ENCODE measurements at regions not wholly inside any gene's neighbourhood (a gene's known extent, or its start where the extent isn't known, plus 50 kb on each side); places are given as distances from the start of the nearest gene placed in this dataset.

GRCh38 chr11:70709596-70709995 is 311.3 kb downstream of the CTTN start:
- Histone ChIP-seq H3K9me3 (ENCODE audit: control insufficient read depth, insufficient read depth, low read depth, low read length) (peaks cover 8% of the 10 kb centered on the region), H3K27me3 (ENCODE audit: control insufficient read depth, insufficient read depth, low read length) (no peaks in the 10 kb centered on the region), H3K36me3 (ENCODE audit: control insufficient read depth, insufficient read depth, low read length) (no peaks in the 10 kb centered on the region), H3K4me3 (ENCODE audit: low read depth, low read length) (no peak overlapping the region), H3K9ac (ENCODE audit: low read length) (no peak overlapping the region), H3K4me1 (ENCODE audit: control insufficient read depth, insufficient read depth, low read length) (peaks cover 42% of the 10 kb centered on the region), H3K27ac (ENCODE audit: low read depth, low read length) (no peak overlapping the region)

- no peak overlapping the region for H3K4me3 ChIP-seq (ENCODE audit: low read depth, low read length)
- H3K36me3 ChIP-seq (ENCODE audit: control insufficient read depth, insufficient read depth, low read length) = no peaks in the 10 kb centered on the region
- no peaks in the 10 kb centered on the region for H3K27me3 ChIP-seq (ENCODE audit: control insufficient read depth, insufficient read depth, low read length)
- no peak overlapping the region for H3K9ac ChIP-seq (ENCODE audit: low read length)
- peaks cover 42% of the 10 kb centered on the region for H3K4me1 ChIP-seq (ENCODE audit: control insufficient read depth, insufficient read depth, low read length)
- H3K9me3 ChIP-seq (ENCODE audit: control insufficient read depth, insufficient read depth, low read depth, low read length) = peaks cover 4% of the 10 kb centered on the region
- no peak overlapping the region for H3K27ac ChIP-seq (ENCODE audit: low read depth, low read length)
Measured at GRCh38 chr11:70710192-70710591, 311.9 kb downstream of the CTTN start.

- Histone ChIP-seq H3K4me1 (ENCODE audit: control insufficient read depth, insufficient read depth, low read length) (peaks cover 46% of the 10 kb centered on the region), H3K4me3 (ENCODE audit: low read depth, low read length) (no peak overlapping the region), H3K36me3 (ENCODE audit: control insufficient read depth, insufficient read depth, low read length) (no peaks in the 10 kb centered on the region), H3K9me3 (ENCODE audit: control insufficient read depth, insufficient read depth, low read depth, low read length) (no peaks in the 10 kb centered on the region), H3K27ac (ENCODE audit: low read depth, low read length) (no peak overlapping the region), H3K27me3 (ENCODE audit: control insufficient read depth, insufficient read depth, low read length) (no peaks in the 10 kb centered on the region), H3K9ac (ENCODE audit: low read length) (no peak overlapping the region)
Measured at GRCh38 chr11:70710601-70711000, 312.3 kb downstream of the CTTN start.

- no peak overlapping the region for H3K9ac ChIP-seq (ENCODE audit: low read length)
- no peaks in the 10 kb centered on the region for H3K27me3 ChIP-seq (ENCODE audit: control insufficient read depth, insufficient read depth, low read length)
- no peaks in the 10 kb centered on the region for H3K9me3 ChIP-seq (ENCODE audit: control insufficient read depth, insufficient read depth, low read depth, low read length)
- peaks cover 47% of the 10 kb centered on the region for H3K4me1 ChIP-seq (ENCODE audit: control insufficient read depth, insufficient read depth, low read length)
- H3K27ac ChIP-seq (ENCODE audit: low read depth, low read length) = no peak overlapping the region
- H3K4me3 ChIP-seq (ENCODE audit: low read depth, low read length) = no peak overlapping the region
- H3K36me3 ChIP-seq (ENCODE audit: control insufficient read depth, insufficient read depth, low read length) = no peaks in the 10 kb centered on the region
Measured at GRCh38 chr11:70711095-70711910, 313.0 kb downstream of the CTTN start.

- no peaks in the 10 kb centered on the region for H3K9me3 ChIP-seq (ENCODE audit: control insufficient read depth, insufficient read depth, low read depth, low read length)
- H3K4me1 ChIP-seq (ENCODE audit: control insufficient read depth, insufficient read depth, low read length) = peaks cover 47% of the 10 kb centered on the region
- H3K9ac ChIP-seq (ENCODE audit: low read length) = no peak overlapping the region
- no peak overlapping the region for H3K4me3 ChIP-seq (ENCODE audit: low read depth, low read length)
- H3K27me3 ChIP-seq (ENCODE audit: control insufficient read depth, insufficient read depth, low read length) = no peaks in the 10 kb centered on the region
- H3K27ac ChIP-seq (ENCODE audit: low read depth, low read length) = no peak overlapping the region
- no peaks in the 10 kb centered on the region for H3K36me3 ChIP-seq (ENCODE audit: control insufficient read depth, insufficient read depth, low read length)
Measured at GRCh38 chr11:70711911-70712185, 313.5 kb downstream of the CTTN start.

- H3K27ac ChIP-seq (ENCODE audit: low read depth, low read length) = no peak overlapping the region
- no peaks in the 10 kb centered on the region for H3K27me3 ChIP-seq (ENCODE audit: control insufficient read depth, insufficient read depth, low read length)
- no peak overlapping the region; the same call in 1 of the 2 replicates for H3K4me3 ChIP-seq (ENCODE audit: low read depth, low read length)
- H3K36me3 ChIP-seq (ENCODE audit: control insufficient read depth, insufficient read depth, low read length) = no peaks in the 10 kb centered on the region
- H3K9ac ChIP-seq (ENCODE audit: low read length) = no peak overlapping the region
- H3K4me1 ChIP-seq (ENCODE audit: control insufficient read depth, insufficient read depth, low read length) = peaks cover 47% of the 10 kb centered on the region
- H3K9me3 ChIP-seq (ENCODE audit: control insufficient read depth, insufficient read depth, low read depth, low read length) = no peaks in the 10 kb centered on the region
Measured at GRCh38 chr11:70712471-70712870, 314.1 kb downstream of the CTTN start.

- Histone ChIP-seq H3K27ac (ENCODE audit: low read depth, low read length) (no peak overlapping the region), H3K27me3 (ENCODE audit: control insufficient read depth, insufficient read depth, low read length) (peaks cover 2% of the 10 kb centered on the region), H3K4me1 (ENCODE audit: control insufficient read depth, insufficient read depth, low read length) (peaks cover 50% of the 10 kb centered on the region), H3K36me3 (ENCODE audit: control insufficient read depth, insufficient read depth, low read length) (no peaks in the 10 kb centered on the region), H3K9me3 (ENCODE audit: control insufficient read depth, insufficient read depth, low read depth, low read length) (no peaks in the 10 kb centered on the region), H3K9ac (ENCODE audit: low read length) (no peak overlapping the region), H3K4me3 (ENCODE audit: low read depth, low read length) (no peak overlapping the region; the same call in 1 of the 2 replicates)
Measured at GRCh38 chr11:70713086-70713835, 314.9 kb downstream of the CTTN start.

- Histone ChIP-seq H3K27me3 (ENCODE audit: control insufficient read depth, insufficient read depth, low read length) (peaks cover 3% of the 10 kb centered on the region), H3K27ac (ENCODE audit: low read depth, low read length) (no peak overlapping the region), H3K4me1 (ENCODE audit: control insufficient read depth, insufficient read depth, low read length) (peaks cover 52% of the 10 kb centered on the region), H3K36me3 (ENCODE audit: control insufficient read depth, insufficient read depth, low read length) (no peaks in the 10 kb centered on the region), H3K4me3 (ENCODE audit: low read depth, low read length) (no peak overlapping the region), H3K9ac (ENCODE audit: low read length) (no peak overlapping the region), H3K9me3 (ENCODE audit: control insufficient read depth, insufficient read depth, low read depth, low read length) (no peaks in the 10 kb centered on the region)
Measured at GRCh38 chr11:70713988-70714665, 315.8 kb downstream of the CTTN start.

- peaks cover 47% of the 10 kb centered on the region for H3K4me1 ChIP-seq (ENCODE audit: control insufficient read depth, insufficient read depth, low read length)
- H3K36me3 ChIP-seq (ENCODE audit: control insufficient read depth, insufficient read depth, low read length) = no peaks in the 10 kb centered on the region
- no peak overlapping the region for H3K27ac ChIP-seq (ENCODE audit: low read depth, low read length)
- no peaks in the 10 kb centered on the region for H3K9me3 ChIP-seq (ENCODE audit: control insufficient read depth, insufficient read depth, low read depth, low read length)
- peaks cover 3% of the 10 kb centered on the region for H3K27me3 ChIP-seq (ENCODE audit: control insufficient read depth, insufficient read depth, low read length)
- H3K9ac ChIP-seq (ENCODE audit: low read length) = no peak overlapping the region
- no peak overlapping the region for H3K4me3 ChIP-seq (ENCODE audit: low read depth, low read length)
Measured at GRCh38 chr11:70715166-70715951, 317.0 kb downstream of the CTTN start.

GRCh38 chr11:70716216-70716615 is 317.9 kb downstream of the CTTN start:
- Histone ChIP-seq H3K9me3 (ENCODE audit: control insufficient read depth, insufficient read depth, low read depth, low read length) (no peaks in the 10 kb centered on the region), H3K27ac (ENCODE audit: low read depth, low read length) (no peak overlapping the region), H3K27me3 (ENCODE audit: control insufficient read depth, insufficient read depth, low read length) (peaks cover 3% of the 10 kb centered on the region), H3K4me1 (ENCODE audit: control insufficient read depth, insufficient read depth, low read length) (peaks cover 42% of the 10 kb centered on the region), H3K9ac (ENCODE audit: low read length) (no peak overlapping the region), H3K36me3 (ENCODE audit: control insufficient read depth, insufficient read depth, low read length) (no peaks in the 10 kb centered on the region), H3K4me3 (ENCODE audit: low read depth, low read length) (no peak overlapping the region)

Measured in HUES6 (cell line).